ENCODE measurements at regions not wholly inside any gene's neighbourhood (a gene's known extent, or its start where the extent isn't known, plus 50 kb on each side); places are given as distances from the start of the nearest gene placed in this dataset.
"Not testable (repeated sequence)": the region's sequence is repeated elsewhere in the genome, so short reads cannot be mapped to it uniquely, and the experiment has no call there.

DNA sequence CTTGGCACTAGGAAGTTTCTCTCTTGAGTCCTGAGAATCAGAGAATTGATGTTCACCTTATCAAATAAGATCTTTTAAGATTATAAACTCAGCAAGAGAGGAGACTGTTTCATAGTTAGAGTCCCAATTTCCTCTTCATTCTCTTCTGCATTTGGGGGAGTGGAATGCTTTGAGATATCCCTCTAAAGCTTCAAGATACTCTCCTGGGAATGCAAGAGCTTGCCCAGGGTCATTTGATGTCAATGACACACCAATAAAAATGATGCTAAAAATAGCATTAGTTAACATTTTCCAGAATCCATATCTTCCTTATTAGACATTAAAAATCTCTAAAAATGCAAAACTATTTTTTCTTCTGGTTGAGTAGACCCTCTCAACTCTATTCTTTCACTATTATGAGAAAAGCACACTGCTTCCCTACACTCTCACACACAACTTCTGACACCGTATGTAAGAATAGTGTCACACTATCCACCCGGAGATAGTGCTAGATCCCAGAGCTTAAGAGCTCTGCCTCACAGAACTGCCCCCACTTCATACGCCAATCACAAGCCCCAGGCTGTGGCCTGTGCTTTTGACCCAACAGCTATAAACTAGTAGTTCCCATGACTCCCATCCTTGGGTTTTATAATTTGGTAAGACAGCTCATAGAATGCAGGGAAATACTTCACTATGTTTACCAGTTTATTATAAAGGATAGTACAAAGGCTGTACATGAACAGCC, 399.9 kb upstream of the RUNX1 start:
- no peak overlapping the region for H3K4me3 ChIP-seq (ENCODE audit: low read length)

GRCh38 chr21:35444391-35444790, 395.3 kb upstream of the RUNX1 start:
- no peak overlapping the region for H3K4me3 ChIP-seq (ENCODE audit: low read length)
- DNase-seq (ENCODE audit: low read depth, low spot score), result no peak

More for the DNA sequence above, 399.9 kb upstream of the RUNX1 start:
- DNase-seq (ENCODE audit: low read depth, low spot score), result no peak

GRCh38 chr21:35441868-35442582, 392.9 kb upstream of the RUNX1 start:
- no peak overlapping the region for H3K4me3 ChIP-seq (ENCODE audit: low read length)
- DNase-seq (ENCODE audit: low read depth, low spot score), result no peak

DNA sequence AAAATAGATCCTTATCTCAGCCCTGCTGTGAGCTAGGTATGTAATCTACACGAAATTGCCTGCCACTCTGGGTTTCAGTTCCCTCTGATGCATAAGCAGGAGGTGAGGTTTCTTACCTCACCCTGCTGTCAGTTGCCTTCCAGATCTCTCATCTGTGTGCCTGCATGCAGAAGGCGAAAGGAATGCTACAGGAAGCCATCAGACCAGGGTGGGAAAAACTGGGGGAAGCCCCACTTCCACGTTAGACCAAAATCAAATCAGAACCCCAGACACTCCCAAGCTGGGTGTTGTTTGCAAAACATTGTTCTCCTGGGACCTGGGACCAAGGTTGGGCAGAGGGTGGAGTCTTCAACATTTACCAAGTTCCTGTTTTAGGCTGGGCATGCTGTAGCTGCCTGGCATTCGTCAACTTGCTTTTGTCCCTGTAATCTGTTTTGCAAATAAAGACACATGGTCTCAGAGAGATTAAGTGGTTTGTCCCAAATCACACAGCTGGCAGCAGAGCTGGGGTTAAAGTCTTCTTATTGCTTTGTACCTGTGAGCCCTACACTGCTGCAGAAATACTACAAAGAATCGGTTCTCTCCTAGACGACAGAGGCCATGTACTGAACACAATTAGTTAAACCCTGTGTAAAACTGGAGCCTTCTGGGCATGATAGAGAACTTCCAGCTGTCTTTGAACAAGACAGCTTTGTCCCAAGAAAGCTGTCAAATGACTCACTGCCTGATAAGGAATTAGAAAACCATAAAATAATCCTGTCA, 389.7 kb upstream of the RUNX1 start:
- no peak for DNase-seq (ENCODE audit: low read depth, low spot score)
- no peak overlapping the region for H3K4me3 ChIP-seq (ENCODE audit: low read length)

- no peak overlapping the region for H3K4me3 ChIP-seq (ENCODE audit: low read length)
- DNase-seq (ENCODE audit: low read depth, low spot score), result no peak
These were observed 388.8 kb upstream of the RUNX1 start for GRCh38 chr21:35437941-35438340.

DNA sequence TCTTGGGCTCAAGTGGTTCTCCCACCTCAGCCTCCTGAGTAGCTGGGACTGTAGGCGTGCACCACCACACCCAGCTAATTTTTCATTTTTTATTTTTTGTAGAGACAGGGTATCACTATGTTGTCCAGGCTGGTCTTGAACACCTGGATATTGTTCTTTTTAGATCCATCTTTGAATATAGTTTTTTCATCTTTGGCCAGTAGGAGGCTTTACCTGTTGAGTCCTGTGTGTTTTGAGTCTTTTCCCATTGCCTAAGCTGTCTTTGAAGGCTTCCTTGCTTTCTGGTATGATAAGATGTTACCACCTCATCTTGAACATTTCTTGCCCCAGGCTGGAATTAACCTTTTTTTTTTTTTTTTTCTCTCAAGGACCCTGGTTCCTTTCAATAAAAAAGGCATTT, 387.8 kb upstream of the RUNX1 start:
- peak; percentile 18 for DNase-seq (ENCODE audit: low read depth, low spot score)

DNA sequence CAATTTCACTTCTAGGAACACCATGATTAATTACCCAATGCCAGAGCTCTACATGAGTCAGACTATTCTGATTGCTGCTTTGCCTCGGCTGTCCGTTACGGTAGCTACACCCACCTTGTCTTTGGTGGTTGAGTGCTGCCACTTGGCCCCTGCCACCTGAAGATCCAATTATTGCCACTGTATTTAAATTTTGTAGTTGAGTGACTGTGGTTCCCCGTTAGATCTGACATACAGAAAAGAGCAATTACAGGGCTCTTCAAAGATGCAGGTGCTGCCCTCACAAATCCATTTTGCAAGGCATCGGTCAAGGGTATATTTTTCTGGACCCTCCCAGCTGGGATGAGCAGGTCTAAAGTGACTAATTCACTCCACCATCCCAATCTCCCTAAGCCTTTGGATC, 383.5 kb upstream of the RUNX1 start:
- not testable (repeated sequence) for DNase-seq (ENCODE audit: low read depth, low spot score); H3K4me3 ChIP-seq (ENCODE audit: low read length)

More for the DNA sequence above, 387.8 kb upstream of the RUNX1 start:
- no peak overlapping the region for H3K4me3 ChIP-seq (ENCODE audit: low read length)

GRCh38 chr21:35430260-35430659, 381.2 kb upstream of the RUNX1 start:
- DNase-seq (ENCODE audit: low read depth, low spot score), result no peak
- no peak overlapping the region for H3K4me3 ChIP-seq (ENCODE audit: low read length)

DNA sequence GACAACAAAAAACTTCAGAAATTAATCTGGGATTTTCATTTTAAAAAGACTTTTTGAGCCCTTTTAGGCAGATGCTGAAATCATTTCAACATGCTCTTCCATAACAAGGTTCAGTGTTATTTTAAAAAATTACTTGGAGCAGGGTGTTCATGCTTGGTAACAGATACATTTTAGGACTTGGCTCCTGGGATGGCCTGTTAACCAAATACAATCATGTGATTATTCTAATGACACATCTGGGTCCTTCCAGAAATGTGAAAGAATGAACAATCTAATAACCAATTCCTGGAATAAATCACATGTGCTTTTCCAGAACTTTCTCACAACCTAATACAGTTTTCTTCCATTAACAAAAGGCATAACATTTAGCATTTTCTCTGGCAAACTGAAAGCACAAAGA, 379.8 kb upstream of the RUNX1 start:
- no peak overlapping the region for H3K4me3 ChIP-seq (ENCODE audit: low read length)
- no peak for DNase-seq (ENCODE audit: low read depth, low spot score)

DNA sequence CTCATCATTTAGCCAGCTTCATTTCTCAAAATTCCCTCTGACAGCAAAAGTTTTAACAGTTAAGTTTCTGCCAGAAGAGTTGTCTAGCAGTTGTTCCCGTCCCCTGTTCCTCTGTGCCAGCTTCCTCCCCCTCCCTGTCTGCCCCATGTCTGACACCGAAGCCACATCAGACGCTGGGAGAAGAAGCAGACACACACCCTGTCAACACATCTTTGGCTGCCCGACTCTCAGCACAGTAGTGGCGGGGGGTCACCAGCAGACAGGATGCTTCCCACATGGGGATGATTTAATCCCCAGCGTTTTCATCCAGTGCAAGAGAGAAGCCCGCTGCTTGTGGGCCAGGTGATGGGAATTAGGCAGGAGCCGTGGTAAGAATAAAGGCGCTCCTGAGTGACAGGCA, 379.4 kb upstream of the RUNX1 start:
- DNase-seq (ENCODE audit: low read depth, low spot score), result peak; percentile 53
- no peak overlapping the region for H3K4me3 ChIP-seq (ENCODE audit: low read length)

DNA sequence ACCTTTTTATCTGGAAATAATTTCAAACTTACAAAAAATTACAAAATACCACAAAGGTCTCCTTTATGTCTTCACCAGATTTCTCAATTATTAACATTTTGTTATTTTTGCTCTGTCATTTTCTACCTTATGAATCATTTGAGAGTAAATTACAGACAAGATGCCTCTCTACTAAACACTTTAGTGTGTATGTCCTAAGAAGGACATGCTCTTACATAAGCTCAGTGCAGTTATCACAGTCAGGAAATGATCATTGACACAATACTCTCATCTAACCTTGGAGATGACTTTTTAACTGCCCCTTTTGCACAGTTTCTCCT, 378.9 kb upstream of the RUNX1 start:
- DNase-seq (ENCODE audit: low read depth, low spot score), result no peak
- no peak overlapping the region for H3K4me3 ChIP-seq (ENCODE audit: low read length)

DNA sequence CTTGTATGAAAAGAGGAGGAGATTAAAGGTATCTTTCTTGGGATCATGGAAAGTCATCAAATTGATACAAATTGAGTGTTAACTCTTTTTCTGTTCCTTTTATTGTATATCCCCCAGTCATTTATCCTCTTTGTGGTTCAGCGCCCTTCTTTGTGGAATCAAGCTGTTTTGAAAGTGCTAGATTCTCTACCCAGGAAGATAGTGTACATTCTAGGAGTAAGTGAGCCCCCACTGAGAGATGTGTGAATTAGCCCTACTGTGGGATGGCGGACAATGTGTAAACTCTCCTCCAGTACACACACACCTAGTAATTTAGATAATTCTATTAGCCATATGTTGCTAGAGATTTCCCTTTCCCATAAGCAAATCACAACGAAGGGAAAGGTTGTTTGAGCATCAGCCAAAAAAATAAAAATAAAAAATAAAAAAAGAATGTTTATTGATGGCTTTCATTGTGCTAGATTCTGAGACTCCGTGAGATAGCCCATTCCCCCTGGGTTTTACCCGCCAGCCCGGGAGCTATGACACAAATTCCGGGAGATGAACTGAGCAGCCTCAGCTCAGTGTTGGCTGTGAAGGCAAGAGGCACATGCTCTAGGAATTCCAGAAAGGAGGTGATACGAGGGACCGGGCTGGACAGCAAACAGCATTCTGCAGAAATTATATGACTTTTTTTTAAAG, 378.4 kb upstream of the RUNX1 start:
- H3K4me3 ChIP-seq (ENCODE audit: low read length), result no peak overlapping the region
- DNase-seq (ENCODE audit: low read depth, low spot score), result no peak

- DNase-seq (ENCODE audit: low read depth, low spot score), result no peak
- H3K4me3 ChIP-seq (ENCODE audit: low read length), result no peak overlapping the region
These were observed 377.8 kb upstream of the RUNX1 start for GRCh38 chr21:35426897-35427296.

DNA sequence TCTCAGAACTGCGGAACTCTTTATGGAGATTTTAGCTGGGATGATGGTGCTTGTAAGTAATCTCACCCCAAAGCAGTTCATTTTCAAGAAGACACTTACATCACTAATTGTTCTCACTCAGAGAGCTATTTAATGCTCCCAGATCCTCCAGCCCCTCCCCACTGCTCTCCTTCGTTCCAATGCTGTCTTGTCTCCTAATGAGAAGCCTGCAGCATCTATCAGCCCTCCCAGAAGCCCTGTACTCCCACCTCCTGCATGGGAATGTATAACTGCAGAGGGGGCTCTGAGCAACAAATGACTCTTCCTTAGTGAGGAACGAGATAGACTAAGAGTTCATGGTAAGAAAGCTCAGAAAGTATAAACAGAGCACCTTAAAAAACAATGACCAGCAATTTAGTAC, 377.4 kb upstream of the RUNX1 start:
- DNase-seq (ENCODE audit: low read depth, low spot score), result no peak
- no peak overlapping the region for H3K4me3 ChIP-seq (ENCODE audit: low read length)

DNA sequence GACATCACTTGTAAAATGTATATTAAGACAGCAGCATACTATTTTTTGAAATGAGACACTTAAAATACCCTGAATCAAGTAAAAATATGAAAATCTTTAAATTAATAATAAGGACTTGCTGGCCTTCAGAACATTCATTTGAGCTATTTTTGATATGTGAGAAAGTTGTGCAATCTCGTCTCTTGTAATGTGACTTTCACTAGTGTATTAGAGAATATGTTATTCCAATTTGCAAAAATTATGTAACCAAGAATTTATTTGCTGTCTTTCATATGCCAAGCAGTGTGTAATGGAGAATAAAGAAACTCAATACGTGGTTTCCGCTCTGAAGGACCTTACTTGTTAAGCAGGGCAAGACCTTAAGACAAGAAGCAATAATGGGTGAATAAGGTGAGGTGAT, 375.0 kb upstream of the RUNX1 start:
- DNase-seq (ENCODE audit: low read depth, low spot score), result no peak
- H3K4me3 ChIP-seq (ENCODE audit: low read length), result no peak overlapping the region

DNA sequence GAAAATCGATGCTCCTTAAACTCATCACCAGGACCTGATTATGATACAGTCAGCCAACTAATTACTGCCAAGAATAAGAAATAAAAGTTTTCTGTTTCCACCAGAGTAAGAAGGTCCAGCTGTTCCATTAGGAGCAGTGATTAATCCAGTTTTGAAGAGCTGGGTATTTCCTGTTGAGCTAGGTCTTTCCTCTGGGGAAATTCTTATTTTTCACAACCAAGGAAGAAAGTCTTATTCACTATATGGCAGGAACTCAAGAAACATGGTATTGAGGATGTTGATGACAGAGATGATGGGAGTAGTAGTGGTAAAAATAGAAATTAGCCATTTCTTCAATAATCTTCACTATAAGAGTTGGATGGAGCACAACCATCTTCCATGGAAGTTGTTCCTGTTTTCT, 374.6 kb upstream of the RUNX1 start:
- no peak for DNase-seq (ENCODE audit: low read depth, low spot score)
- no peak overlapping the region for H3K4me3 ChIP-seq (ENCODE audit: low read length)

- DNase-seq (ENCODE audit: low read depth, low spot score), result no peak
- no peak overlapping the region for H3K4me3 ChIP-seq (ENCODE audit: low read length)
These were observed 372.9 kb upstream of the RUNX1 start for GRCh38 chr21:35422011-35422410.

DNA sequence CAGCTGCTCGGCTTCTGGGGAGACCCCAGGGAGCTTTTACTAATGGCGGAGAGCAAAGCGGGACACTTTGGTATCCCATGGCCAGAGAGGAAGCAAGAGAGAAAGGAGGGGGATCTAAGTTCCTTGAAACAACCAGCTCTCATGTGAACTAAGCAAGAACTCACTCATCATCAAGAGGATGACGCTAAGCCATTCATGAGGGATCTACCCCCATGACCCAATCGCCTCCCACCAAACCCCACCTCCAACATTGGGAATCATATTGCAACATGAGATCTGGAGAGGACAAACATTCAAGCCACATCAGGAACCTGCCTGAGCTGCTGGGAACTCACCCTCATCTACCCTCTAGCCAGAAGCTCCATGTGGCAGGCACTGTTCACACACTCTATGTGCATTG, 372.1 kb upstream of the RUNX1 start:
- DNase-seq (ENCODE audit: low read depth, low spot score), result no peak
- H3K4me3 ChIP-seq (ENCODE audit: low read length), result no peak overlapping the region

DNA sequence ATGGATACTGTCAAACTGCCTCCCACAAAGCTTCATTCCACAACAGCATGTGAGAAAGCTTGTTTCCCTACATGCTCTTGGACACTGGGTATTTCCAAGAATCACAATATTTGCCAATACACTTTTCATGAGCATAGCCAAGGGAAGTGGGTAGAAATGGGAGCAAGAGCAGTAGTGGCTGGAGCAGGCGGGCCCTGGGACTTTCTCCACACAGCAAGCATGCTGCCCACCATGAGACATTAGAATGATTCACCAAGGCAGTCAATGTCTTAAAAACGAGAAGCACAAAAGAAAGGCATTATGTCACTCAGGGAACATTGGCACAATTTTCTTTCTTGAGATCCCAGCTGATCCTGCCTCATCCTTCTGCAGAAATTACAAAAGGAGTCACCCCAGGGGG, 371.6 kb upstream of the RUNX1 start:
- DNase-seq (ENCODE audit: low read depth, low spot score), result no peak
- H3K4me3 ChIP-seq (ENCODE audit: low read length), result no peak overlapping the region

DNA sequence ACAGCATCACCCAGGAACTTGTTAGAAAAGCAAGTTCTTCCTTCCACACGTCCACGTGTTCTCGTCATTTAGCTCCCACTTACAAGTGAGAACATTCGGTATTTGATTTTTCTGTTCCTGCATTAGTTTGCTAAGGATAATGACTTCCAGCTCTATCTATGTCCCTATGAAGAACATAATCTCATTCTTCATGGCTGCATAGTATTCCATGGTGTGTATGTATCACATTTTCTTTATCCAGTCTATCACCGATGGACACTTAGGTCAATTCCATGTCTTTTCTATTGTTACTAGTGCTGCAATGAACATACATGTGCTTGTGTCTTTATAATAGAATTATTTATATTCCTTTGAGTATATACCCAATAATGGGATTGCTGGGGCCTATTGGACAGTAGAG, 368.7 kb upstream of the RUNX1 start:
- H3K4me3 ChIP-seq (ENCODE audit: low read length), result no peak overlapping the region
- DNase-seq (ENCODE audit: low read depth, low spot score), result no peak
